Osteoblast (primary cell): ENCODE measurements at regions not wholly inside any gene's neighbourhood (a gene's known extent, or its start where the extent isn't known, plus 50 kb on each side); places are given as distances from the start of the nearest gene placed in this dataset.

ENCODE experiments used
- DNase-seq: peaks from one replicate; pipeline ENCODE4 v3.0.0; 2011; ENCODE audit warnings: low spot score, mixed read lengths; ENCODE audit not compliant: insufficient read length; ENCODE audit errors: missing footprints
- H2AFZ ChIP-seq: 2 replicates; pipeline ENCODE4 v1.6.0; 2011; ENCODE audit warnings: mild to moderate bottlenecking, low read length
- H3K27ac ChIP-seq: 2 replicates; pipeline ENCODE4 v1.5.1; 2011; ENCODE audit warnings: mild to moderate bottlenecking, low read depth, low read length, moderate library complexity
- H3K27me3 ChIP-seq: 2 replicates; pipeline ENCODE4 v1.6.0; 2012; ENCODE audit warnings: mild to moderate bottlenecking, control low read depth, inconsistent platforms, low read length, moderate library complexity; ENCODE audit not compliant: insufficient read depth
- H3K36me3 ChIP-seq: 2 replicates; pipeline ENCODE4 v1.5.1; 2011; ENCODE audit warnings: mild to moderate bottlenecking, low read length, control low read depth, moderate library complexity; ENCODE audit not compliant: insufficient read depth
- H3K4me1 ChIP-seq: 2 replicates; pipeline ENCODE4 v1.5.1; 2011; ENCODE audit warnings: mild to moderate bottlenecking, low read length, control low read depth, moderate library complexity; ENCODE audit not compliant: insufficient read depth
- H3K4me2 ChIP-seq: 2 replicates; pipeline ENCODE4 v1.6.0; 2011; ENCODE audit warnings: mild to moderate bottlenecking, low read length; ENCODE audit not compliant: insufficient read depth
- H3K4me3 ChIP-seq: fragments of 200-600 bp; sonication (generic); 3 replicates; pipeline ENCODE4 v1.5.1; 2012; ENCODE audit warnings: mild to moderate bottlenecking, low read length, inconsistent platforms; ENCODE audit not compliant: insufficient read depth
- H3K79me2 ChIP-seq: 2 replicates; pipeline ENCODE4 v1.6.0; 2012; ENCODE audit warnings: mild to moderate bottlenecking, low read length, control low read depth, inconsistent platforms; ENCODE audit not compliant: insufficient read depth
- H3K9me3 ChIP-seq: 2 replicates; pipeline ENCODE4 v1.5.1; 2011; ENCODE audit warnings: low read depth, low read length, control low read depth
- H4K20me1 ChIP-seq: 2 replicates; pipeline ENCODE4 v1.6.0; 2012; ENCODE audit warnings: mild to moderate bottlenecking, low read length, control low read depth; ENCODE audit not compliant: insufficient read depth
- TF ChIP-seq, protein P1 (sequence below): IDR thresholded peaks from 2 replicates; pipeline ENCODE4 v1.5.1; 2011; ENCODE audit warnings: mild to moderate bottlenecking, low read depth, low read length, moderate library complexity; ENCODE audit errors: extremely low read depth

DNA sequence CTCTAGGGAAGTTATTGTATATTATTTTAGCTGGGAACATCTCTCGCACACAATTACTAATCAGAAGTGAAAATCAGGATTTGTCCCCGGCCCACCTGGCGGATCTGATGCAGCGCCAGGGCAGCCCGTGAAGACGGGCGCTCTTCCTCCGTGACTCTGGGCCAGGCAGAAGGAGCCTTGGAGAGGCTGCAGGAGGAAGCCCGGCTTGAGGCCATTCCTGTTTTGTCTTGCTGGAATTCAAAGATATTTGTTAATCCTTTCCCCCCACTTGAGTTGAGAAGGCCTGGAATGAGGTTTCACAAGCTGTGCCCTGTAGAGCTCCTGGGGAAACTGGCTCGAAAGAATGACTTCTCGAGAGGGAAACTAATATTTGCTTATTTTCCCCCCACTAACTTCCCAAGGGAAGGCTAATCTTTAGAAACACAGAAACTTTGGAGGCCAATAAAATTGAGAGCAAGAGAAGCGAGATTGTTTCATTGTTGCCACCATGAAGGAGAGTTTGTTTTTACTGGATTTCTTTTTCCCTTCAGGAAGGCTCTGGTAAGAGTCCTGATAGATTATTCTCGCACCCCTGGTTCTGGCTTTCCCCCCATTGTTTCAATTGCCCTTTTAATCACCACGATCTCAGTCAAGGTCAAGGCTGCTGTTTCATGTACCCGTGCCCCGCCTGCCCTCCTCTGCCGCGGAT is 92.8 kb upstream of the SEPTIN5 start:
- Histone ChIP-seq H4K20me1 (no peaks in the 10 kb centered on the region), H3K27ac (no peak overlapping the region), H3K36me3 (no peaks in the 10 kb centered on the region), H3K4me2 (no peak overlapping the region), H2AFZ (no peak overlapping the region), H3K4me3 (no peak overlapping the region), H3K27me3 (peaks cover 28% of the 10 kb centered on the region), H3K4me1 (no peaks in the 10 kb centered on the region), H3K9me3 (no peaks in the 10 kb centered on the region), H3K79me2 (no peaks in the 10 kb centered on the region)
- TF ChIP-seq, protein P1, sequence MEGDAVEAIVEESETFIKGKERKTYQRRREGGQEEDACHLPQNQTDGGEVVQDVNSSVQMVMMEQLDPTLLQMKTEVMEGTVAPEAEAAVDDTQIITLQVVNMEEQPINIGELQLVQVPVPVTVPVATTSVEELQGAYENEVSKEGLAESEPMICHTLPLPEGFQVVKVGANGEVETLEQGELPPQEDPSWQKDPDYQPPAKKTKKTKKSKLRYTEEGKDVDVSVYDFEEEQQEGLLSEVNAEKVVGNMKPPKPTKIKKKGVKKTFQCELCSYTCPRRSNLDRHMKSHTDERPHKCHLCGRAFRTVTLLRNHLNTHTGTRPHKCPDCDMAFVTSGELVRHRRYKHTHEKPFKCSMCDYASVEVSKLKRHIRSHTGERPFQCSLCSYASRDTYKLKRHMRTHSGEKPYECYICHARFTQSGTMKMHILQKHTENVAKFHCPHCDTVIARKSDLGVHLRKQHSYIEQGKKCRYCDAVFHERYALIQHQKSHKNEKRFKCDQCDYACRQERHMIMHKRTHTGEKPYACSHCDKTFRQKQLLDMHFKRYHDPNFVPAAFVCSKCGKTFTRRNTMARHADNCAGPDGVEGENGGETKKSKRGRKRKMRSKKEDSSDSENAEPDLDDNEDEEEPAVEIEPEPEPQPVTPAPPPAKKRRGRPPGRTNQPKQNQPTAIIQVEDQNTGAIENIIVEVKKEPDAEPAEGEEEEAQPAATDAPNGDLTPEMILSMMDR, result no peak
- DNase-seq, result peak; percentile 58

DNA sequence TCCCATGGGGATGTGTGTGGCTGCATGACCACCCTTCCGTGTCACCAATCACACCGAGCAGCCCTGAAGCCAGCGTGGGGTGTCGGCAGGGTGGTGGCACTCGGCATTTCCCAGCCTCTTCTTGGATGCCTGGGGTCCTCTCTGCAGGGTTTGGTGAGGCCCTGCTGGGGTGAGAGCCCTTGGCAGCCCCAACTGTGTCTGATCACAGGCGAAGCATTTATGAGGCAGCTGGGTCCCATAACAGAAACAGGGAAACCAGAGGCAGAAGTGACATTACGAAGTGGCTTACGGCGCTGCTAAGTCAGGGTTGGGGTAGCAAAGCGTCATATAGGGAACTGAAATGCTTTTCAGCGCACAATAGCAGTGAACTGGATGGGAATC is 92.3 kb upstream of the SEPTIN5 start:
- Histone ChIP-seq H3K27ac (no peak overlapping the region), H3K36me3 (no peaks in the 10 kb centered on the region), H4K20me1 (no peaks in the 10 kb centered on the region), H3K9me3 (no peaks in the 10 kb centered on the region), H3K27me3 (peaks cover 27% of the 10 kb centered on the region), H3K79me2 (no peaks in the 10 kb centered on the region), H3K4me2 (no peak overlapping the region), H3K4me1 (no peaks in the 10 kb centered on the region), H2AFZ (no peak overlapping the region), H3K4me3 (no peak overlapping the region)
- DNase-seq, result peak; percentile 76
- TF ChIP-seq, protein P1, result no peak

DNA sequence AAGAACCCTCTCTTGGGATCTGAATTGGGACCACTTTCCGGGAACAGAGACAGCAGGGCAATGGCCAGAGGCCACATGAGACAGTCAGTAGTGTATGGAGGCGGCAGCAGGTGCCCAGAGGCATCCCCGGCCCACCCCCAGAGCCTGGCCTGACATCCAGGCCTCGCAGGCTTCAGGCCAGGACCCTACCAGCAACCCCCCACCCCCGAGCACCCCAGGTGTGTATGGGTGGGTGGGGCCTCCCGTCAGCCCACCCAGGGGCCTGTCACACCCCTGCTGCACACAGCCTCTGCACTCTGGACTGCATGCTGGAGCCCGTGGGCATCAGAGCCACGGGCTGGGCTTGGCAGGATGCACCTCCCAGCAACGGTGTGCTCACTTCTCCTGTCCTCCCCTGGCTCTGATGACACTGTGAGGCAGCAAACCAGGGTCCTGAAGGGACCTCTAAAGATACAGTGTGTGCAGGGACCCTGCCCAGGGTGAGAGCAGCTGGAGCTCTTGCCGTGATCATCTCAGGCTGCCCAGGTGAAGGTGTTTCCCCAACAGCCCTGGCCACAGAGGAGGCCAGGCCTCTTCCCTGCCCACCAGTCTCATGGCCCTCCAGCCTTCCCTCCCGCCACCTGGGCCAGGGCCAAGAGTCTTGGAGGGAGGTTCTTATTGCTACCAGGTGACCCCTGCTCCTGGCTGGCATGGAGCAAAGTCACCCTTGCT is 88.8 kb upstream of the SEPTIN5 start:
- Histone ChIP-seq H3K27me3 (peaks cover 12% of the 10 kb centered on the region), H3K27ac (no peak overlapping the region), H3K4me1 (no peaks in the 10 kb centered on the region)

More for the DNA sequence above, 88.8 kb upstream of the SEPTIN5 start:
- DNase-seq, result peak; percentile 48
- Histone ChIP-seq H3K4me2 (no peak overlapping the region), H2AFZ (no peak overlapping the region), H3K9me3 (no peaks in the 10 kb centered on the region), H3K36me3 (no peaks in the 10 kb centered on the region), H3K79me2 (no peaks in the 10 kb centered on the region), H3K4me3 (no peak overlapping the region), H4K20me1 (no peaks in the 10 kb centered on the region)
- TF ChIP-seq, protein P1, result no peak
